HEK293T (cell line): ENCODE measurements at regions not wholly inside any gene's neighbourhood (a gene's known extent, or its start where the extent isn't known, plus 50 kb on each side); places are given as distances from the start of the nearest gene placed in this dataset.

ENCODE experiments used
- BHLHE40 ChIP-seq: fragments of 450-650 bp; IDR thresholded peaks from 2 replicates; pipeline ENCODE4 v1.6.1; 2016; ENCODE audit warnings: mild to moderate bottlenecking, moderate library complexity, borderline replicate concordance
- FOXA1 ChIP-seq: fragments of 450-650 bp; IDR thresholded peaks from 2 replicates; pipeline ENCODE4 v1.6.1; 2016; ENCODE audit warnings: mild to moderate bottlenecking
- FOXM1 ChIP-seq: fragments of 450-650 bp; IDR thresholded peaks from 2 replicates; pipeline ENCODE4 v1.6.1; 2017; ENCODE audit warnings: mild to moderate bottlenecking, borderline replicate concordance
- LEF1 ChIP-seq: fragments of 450-650 bp; IDR thresholded peaks from 2 replicates; pipeline ENCODE4 v1.6.1; 2017; ENCODE audit warnings: mild to moderate bottlenecking, borderline replicate concordance
- SP1 ChIP-seq: fragments of 450-650 bp; IDR thresholded peaks from 2 replicates; pipeline ENCODE4 v1.6.1; 2017
- SUZ12 ChIP-seq: fragments of 450-650 bp; IDR thresholded peaks from 2 replicates; pipeline ENCODE4 v1.6.1; 2016; ENCODE audit warnings: mild to moderate bottlenecking
- TF ChIP-seq, protein P1 (sequence below): fragments of 450-650 bp; IDR thresholded peaks from 2 replicates; pipeline ENCODE4 v1.6.1; 2016

DNA sequence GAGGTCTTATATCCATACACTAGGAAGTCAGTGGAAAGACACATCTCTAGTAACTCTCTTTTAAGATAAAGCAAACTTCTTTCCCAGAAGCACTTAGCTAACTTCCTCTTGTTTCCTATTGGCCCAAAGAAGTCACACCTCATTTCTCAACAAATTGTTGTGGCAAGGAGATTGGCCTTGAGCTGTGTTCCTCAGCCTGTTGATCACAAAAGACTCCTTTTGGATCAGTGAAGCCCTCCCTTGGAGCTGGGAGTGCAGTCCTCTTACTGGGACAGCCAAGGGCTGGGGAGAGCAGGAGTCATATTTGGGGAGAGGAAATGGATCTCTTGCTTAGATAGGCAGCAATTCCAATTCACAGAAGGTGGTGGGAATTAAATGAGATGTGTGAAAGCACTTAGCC lies 51.2 kb upstream of the DAPL1 start:
- TF ChIP-seq LEF1 (no peak), FOXA1 (no peak), FOXM1 (no peak), SUZ12 (no peak), SP1 (no peak), BHLHE40 (no peak)
- TF ChIP-seq, protein P1, sequence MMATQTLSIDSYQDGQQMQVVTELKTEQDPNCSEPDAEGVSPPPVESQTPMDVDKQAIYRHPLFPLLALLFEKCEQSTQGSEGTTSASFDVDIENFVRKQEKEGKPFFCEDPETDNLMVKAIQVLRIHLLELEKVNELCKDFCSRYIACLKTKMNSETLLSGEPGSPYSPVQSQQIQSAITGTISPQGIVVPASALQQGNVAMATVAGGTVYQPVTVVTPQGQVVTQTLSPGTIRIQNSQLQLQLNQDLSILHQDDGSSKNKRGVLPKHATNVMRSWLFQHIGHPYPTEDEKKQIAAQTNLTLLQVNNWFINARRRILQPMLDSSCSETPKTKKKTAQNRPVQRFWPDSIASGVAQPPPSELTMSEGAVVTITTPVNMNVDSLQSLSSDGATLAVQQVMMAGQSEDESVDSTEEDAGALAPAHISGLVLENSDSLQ = no peak
